ENCODE measurements at regions not wholly inside any gene's neighbourhood (a gene's known extent, or its start where the extent isn't known, plus 50 kb on each side); places are given as distances from the start of the nearest gene placed in this dataset.

- no peak overlapping the region for H3K4me3 ChIP-seq (ENCODE audit: insufficient read depth, low read length)
Measured at GRCh38 chr3:104591776-104592175, 774.9 kb upstream of the ALCAM start.

DNA sequence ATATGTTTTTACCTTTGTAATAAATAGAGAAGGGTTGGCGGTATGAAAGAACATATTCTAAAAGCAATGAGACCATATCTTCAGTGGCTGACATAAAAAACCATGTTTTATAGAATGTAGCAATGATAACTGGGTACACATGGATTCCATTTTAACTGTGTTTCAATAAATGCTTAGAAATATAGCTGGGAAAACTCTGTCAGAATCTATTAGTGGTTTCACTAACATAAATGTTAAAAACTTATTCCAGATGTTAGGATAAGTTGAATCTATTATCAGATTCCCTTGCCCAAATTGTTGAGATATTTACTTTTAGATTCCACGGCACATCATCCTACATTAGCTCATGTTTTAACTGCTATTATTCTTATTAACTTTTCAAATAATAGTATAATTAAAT, 772.2 kb upstream of the ALCAM start:
- H4K20me1 ChIP-seq (ENCODE audit: insufficient read depth, low read length), result no peaks in the 10 kb centered on the region
- H3K27me3 ChIP-seq (ENCODE audit: insufficient read depth, low read length), result no peaks in the 10 kb centered on the region
- H3K27ac ChIP-seq (ENCODE audit: low read depth, low read length), result no peak overlapping the region
- no peak overlapping the region for H3K4me3 ChIP-seq (ENCODE audit: insufficient read depth, low read length)
- H3K4me1 ChIP-seq (ENCODE audit: insufficient read depth, low read length), result no peaks in the 10 kb centered on the region
- no peak for TF ChIP-seq CTCF (IDR thresholded peaks at IDR 0.05; ENCODE audit: extremely low read depth, low read depth, low read length)
- no peaks in the 10 kb centered on the region for H3K79me2 ChIP-seq (ENCODE audit: insufficient read depth, low read length)
- no peak overlapping the region for H3K4me2 ChIP-seq (ENCODE audit: insufficient read depth, low read length)
- H2AFZ ChIP-seq (ENCODE audit: low read length), result no peak overlapping the region
- DNase-seq (ENCODE audit: insufficient read length, low spot score, missing footprints), result no peak
- no peaks in the 10 kb centered on the region for H3K9me3 ChIP-seq (ENCODE audit: low read depth, low read length)
- no peaks in the 10 kb centered on the region for H3K36me3 ChIP-seq (ENCODE audit: insufficient read depth, low read length)

More at GRCh38 chr3:104591776-104592175, 774.9 kb upstream of the ALCAM start:
- Histone ChIP-seq H4K20me1 (ENCODE audit: insufficient read depth, low read length) (no peaks in the 10 kb centered on the region), H3K4me2 (ENCODE audit: insufficient read depth, low read length) (no peak overlapping the region), H3K79me2 (ENCODE audit: insufficient read depth, low read length) (no peaks in the 10 kb centered on the region), H3K36me3 (ENCODE audit: insufficient read depth, low read length) (no peaks in the 10 kb centered on the region), H3K4me1 (ENCODE audit: insufficient read depth, low read length) (no peaks in the 10 kb centered on the region), H3K9me3 (ENCODE audit: low read depth, low read length) (no peaks in the 10 kb centered on the region), H3K27me3 (ENCODE audit: insufficient read depth, low read length) (no peaks in the 10 kb centered on the region), H3K27ac (ENCODE audit: low read depth, low read length) (no peak overlapping the region), H2AFZ (ENCODE audit: low read length) (no peak overlapping the region)
- no peak for DNase-seq (ENCODE audit: insufficient read length, low spot score, missing footprints)
- no peak for TF ChIP-seq CTCF (IDR thresholded peaks at IDR 0.05; ENCODE audit: extremely low read depth, low read depth, low read length)

DNA sequence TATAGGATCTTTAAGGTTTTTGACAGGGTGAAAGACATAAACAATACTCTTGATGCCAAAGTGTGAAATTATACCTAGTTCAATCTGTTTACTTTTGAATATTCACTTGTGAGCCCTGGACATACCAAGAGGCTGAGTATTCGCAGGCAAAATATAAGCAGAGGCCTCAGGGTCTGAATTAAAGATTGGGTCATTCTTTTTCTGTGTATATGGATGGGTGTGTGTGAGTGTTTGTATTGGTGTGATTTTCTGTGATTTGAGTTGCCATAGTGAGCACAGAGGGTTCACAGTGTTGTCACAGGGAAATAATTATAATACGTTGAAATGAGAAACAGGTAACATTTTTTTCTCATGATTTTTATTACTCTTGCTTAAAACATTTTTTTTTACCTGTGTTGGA, 770.7 kb upstream of the ALCAM start:
- Histone ChIP-seq H3K27me3 (ENCODE audit: insufficient read depth, low read length) (no peaks in the 10 kb centered on the region), H4K20me1 (ENCODE audit: insufficient read depth, low read length) (no peaks in the 10 kb centered on the region), H3K27ac (ENCODE audit: low read depth, low read length) (no peak overlapping the region), H3K4me1 (ENCODE audit: insufficient read depth, low read length) (no peaks in the 10 kb centered on the region), H3K4me2 (ENCODE audit: insufficient read depth, low read length) (no peak overlapping the region), H3K4me3 (ENCODE audit: insufficient read depth, low read length) (no peak overlapping the region), H3K36me3 (ENCODE audit: insufficient read depth, low read length) (no peaks in the 10 kb centered on the region), H3K9me3 (ENCODE audit: low read depth, low read length) (no peaks in the 10 kb centered on the region), H3K79me2 (ENCODE audit: insufficient read depth, low read length) (no peaks in the 10 kb centered on the region), H2AFZ (ENCODE audit: low read length) (no peak overlapping the region)
- no peak for TF ChIP-seq CTCF (IDR thresholded peaks at IDR 0.05; ENCODE audit: extremely low read depth, low read depth, low read length)
- no peak for DNase-seq (ENCODE audit: insufficient read length, low spot score, missing footprints)

- no peaks in the 10 kb centered on the region for H3K79me2 ChIP-seq (ENCODE audit: insufficient read depth, low read length)
Measured at GRCh38 chr3:104596551-104596950, 770.2 kb upstream of the ALCAM start.

More at GRCh38 chr3:104596551-104596950, 770.2 kb upstream of the ALCAM start:
- DNase-seq (ENCODE audit: insufficient read length, low spot score, missing footprints), result peak; percentile 1
- no peak overlapping the region for H3K4me3 ChIP-seq (ENCODE audit: insufficient read depth, low read length)
- H3K9me3 ChIP-seq (ENCODE audit: low read depth, low read length), result no peaks in the 10 kb centered on the region
- no peak overlapping the region for H2AFZ ChIP-seq (ENCODE audit: low read length)
- H3K27ac ChIP-seq (ENCODE audit: low read depth, low read length), result no peak overlapping the region
- H3K4me1 ChIP-seq (ENCODE audit: insufficient read depth, low read length), result no peaks in the 10 kb centered on the region
- no peaks in the 10 kb centered on the region for H3K27me3 ChIP-seq (ENCODE audit: insufficient read depth, low read length)
- no peaks in the 10 kb centered on the region for H4K20me1 ChIP-seq (ENCODE audit: insufficient read depth, low read length)
- H3K4me2 ChIP-seq (ENCODE audit: insufficient read depth, low read length), result no peak overlapping the region
- no peaks in the 10 kb centered on the region for H3K36me3 ChIP-seq (ENCODE audit: insufficient read depth, low read length)
- peak; percentile 46 for TF ChIP-seq CTCF (IDR thresholded peaks at IDR 0.05; ENCODE audit: extremely low read depth, low read depth, low read length)

All from osteoblast (primary cell).